ENCODE measurements at regions not wholly inside any gene's neighbourhood (a gene's known extent, or its start where the extent isn't known, plus 50 kb on each side); places are given as distances from the start of the nearest gene placed in this dataset.

DNA sequence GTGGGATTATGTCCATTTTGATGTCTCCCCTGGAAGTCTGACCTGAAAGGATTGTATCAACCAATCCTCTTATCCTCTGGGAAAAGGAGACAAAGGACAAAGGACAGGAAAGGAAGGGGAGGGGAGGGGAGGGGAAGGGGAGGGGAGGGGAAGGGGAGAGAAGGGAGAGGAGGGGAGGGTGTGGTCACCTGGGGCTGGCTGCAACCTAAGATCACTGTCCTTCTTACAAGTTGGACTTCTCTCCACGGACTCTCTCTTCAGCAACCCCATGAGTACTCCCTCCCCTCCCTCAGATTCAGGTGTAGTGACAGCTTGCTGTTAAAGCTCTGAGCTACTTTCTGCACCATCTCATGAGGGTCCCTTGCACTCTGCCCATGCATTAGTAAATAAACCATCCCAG lies 58.9 kb upstream of the KLHL31 start:
- TF ChIP-seq, protein P1, sequence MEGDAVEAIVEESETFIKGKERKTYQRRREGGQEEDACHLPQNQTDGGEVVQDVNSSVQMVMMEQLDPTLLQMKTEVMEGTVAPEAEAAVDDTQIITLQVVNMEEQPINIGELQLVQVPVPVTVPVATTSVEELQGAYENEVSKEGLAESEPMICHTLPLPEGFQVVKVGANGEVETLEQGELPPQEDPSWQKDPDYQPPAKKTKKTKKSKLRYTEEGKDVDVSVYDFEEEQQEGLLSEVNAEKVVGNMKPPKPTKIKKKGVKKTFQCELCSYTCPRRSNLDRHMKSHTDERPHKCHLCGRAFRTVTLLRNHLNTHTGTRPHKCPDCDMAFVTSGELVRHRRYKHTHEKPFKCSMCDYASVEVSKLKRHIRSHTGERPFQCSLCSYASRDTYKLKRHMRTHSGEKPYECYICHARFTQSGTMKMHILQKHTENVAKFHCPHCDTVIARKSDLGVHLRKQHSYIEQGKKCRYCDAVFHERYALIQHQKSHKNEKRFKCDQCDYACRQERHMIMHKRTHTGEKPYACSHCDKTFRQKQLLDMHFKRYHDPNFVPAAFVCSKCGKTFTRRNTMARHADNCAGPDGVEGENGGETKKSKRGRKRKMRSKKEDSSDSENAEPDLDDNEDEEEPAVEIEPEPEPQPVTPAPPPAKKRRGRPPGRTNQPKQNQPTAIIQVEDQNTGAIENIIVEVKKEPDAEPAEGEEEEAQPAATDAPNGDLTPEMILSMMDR (IDR thresholded peaks at IDR 0.05), result no peak
- TF ChIP-seq POLR2A (IDR thresholded peaks at IDR 0.05), result no peak
